ENCODE measurements at regions not wholly inside any gene's neighbourhood (a gene's known extent, or its start where the extent isn't known, plus 50 kb on each side); places are given as distances from the start of the nearest gene placed in this dataset.

GRCh38 chr2:3102081-3102921, 275.3 kb downstream of the EIPR1 start:
- no peak overlapping the region for H3K27ac ChIP-seq
- intact Hi-C loops (cut with DNase I): no loop called here
- DNase-seq (ENCODE audit: low spot score in 2 of 2): no peak

GRCh38 chr2:3101016-3101942, 276.3 kb downstream of the EIPR1 start:
- Histone ChIP-seq H3K4me1 (no peaks in the 10 kb centered on the region), H3K9me3 (no peaks in the 10 kb centered on the region), H3K27ac (no peak overlapping the region), H3K4me3 (no peak overlapping the region), H3K36me3 (no peaks in the 10 kb centered on the region), H3K27me3 (no peaks in the 10 kb centered on the region)
- intact Hi-C loops (cut with DNase I): no loop called here
- no peak for DNase-seq (ENCODE audit: low spot score in 2 of 2)
- TF ChIP-seq CTCF (IDR thresholded peaks at IDR 0.05): no peak

More at GRCh38 chr2:3102081-3102921, 275.3 kb downstream of the EIPR1 start:
- Histone ChIP-seq H3K4me3 (no peak overlapping the region), H3K27me3 (no peaks in the 10 kb centered on the region), H3K36me3 (no peaks in the 10 kb centered on the region), H3K9me3 (no peaks in the 10 kb centered on the region), H3K4me1 (no peaks in the 10 kb centered on the region)
- no peak for TF ChIP-seq CTCF (IDR thresholded peaks at IDR 0.05)

- Histone ChIP-seq H3K36me3 (no peaks in the 10 kb centered on the region), H3K4me1 (no peaks in the 10 kb centered on the region), H3K27me3 (no peaks in the 10 kb centered on the region), H3K27ac (no peak overlapping the region), H3K4me3 (no peak overlapping the region), H3K9me3 (no peaks in the 10 kb centered on the region)
- no peak for DNase-seq (ENCODE audit: low spot score in 2 of 2)
- intact Hi-C loops (cut with DNase I): no loop called here
- TF ChIP-seq CTCF (IDR thresholded peaks at IDR 0.05): no peak
Observed at GRCh38 chr2:3100386-3100785, 277.2 kb downstream of the EIPR1 start.

GRCh38 chr2:3099860-3100234, 277.8 kb downstream of the EIPR1 start:
- TF ChIP-seq CTCF (IDR thresholded peaks at IDR 0.05): no peak
- no peak overlapping the region for H3K27ac ChIP-seq
- no peaks in the 10 kb centered on the region for H3K4me1 ChIP-seq
- H3K27me3 ChIP-seq: no peaks in the 10 kb centered on the region
- intact Hi-C loops (cut with DNase I): no loop called here
- H3K9me3 ChIP-seq: no peaks in the 10 kb centered on the region
- DNase-seq (ENCODE audit: low spot score in 2 of 2): no peak
- H3K4me3 ChIP-seq: no peak overlapping the region
- H3K36me3 ChIP-seq: no peaks in the 10 kb centered on the region

GRCh38 chr2:3099145-3099859, 278.3 kb downstream of the EIPR1 start:
- Histone ChIP-seq H3K9me3 (no peaks in the 10 kb centered on the region), H3K4me3 (no peak overlapping the region), H3K27me3 (no peaks in the 10 kb centered on the region), H3K27ac (no peak overlapping the region), H3K4me1 (no peaks in the 10 kb centered on the region), H3K36me3 (no peaks in the 10 kb centered on the region)
- no peak for DNase-seq (ENCODE audit: low spot score in 2 of 2)
- no peak for TF ChIP-seq CTCF (IDR thresholded peaks at IDR 0.05)
- intact Hi-C loops (cut with DNase I): no loop called here
